Fibroblast of pulmonary artery (primary cell): ENCODE measurements at regions not wholly inside any gene's neighbourhood (a gene's known extent, or its start where the extent isn't known, plus 50 kb on each side); places are given as distances from the start of the nearest gene placed in this dataset.
"Not testable (repeated sequence)": the region's sequence is repeated elsewhere in the genome, so short reads cannot be mapped to it uniquely, and the experiment has no call there.

Source experiments
- DNase-seq: peaks from one replicate; pipeline ENCODE4 v3.0.0-alpha.2; 2010; ENCODE audit warnings: low read depth
- H3K4me3 ChIP-seq: replicated peaks from 2 replicates; pipeline ENCODE4 v1.5.1; 2011; ENCODE audit warnings: low read depth, mild to moderate bottlenecking, control low read depth, low read length, moderate library complexity
- TF ChIP-seq, protein P1 (sequence below): IDR thresholded peaks from 2 replicates; pipeline ENCODE4 v1.5.1; 2011; ENCODE audit warnings: mild to moderate bottlenecking, control low read depth, low read length, inconsistent platforms; ENCODE audit errors: missing control alignments

GRCh38 chr10:53379956-53380355 lies 607.4 kb upstream of the MBL2 start:
- no peak overlapping the region for H3K4me3 ChIP-seq
- TF ChIP-seq, protein P1, sequence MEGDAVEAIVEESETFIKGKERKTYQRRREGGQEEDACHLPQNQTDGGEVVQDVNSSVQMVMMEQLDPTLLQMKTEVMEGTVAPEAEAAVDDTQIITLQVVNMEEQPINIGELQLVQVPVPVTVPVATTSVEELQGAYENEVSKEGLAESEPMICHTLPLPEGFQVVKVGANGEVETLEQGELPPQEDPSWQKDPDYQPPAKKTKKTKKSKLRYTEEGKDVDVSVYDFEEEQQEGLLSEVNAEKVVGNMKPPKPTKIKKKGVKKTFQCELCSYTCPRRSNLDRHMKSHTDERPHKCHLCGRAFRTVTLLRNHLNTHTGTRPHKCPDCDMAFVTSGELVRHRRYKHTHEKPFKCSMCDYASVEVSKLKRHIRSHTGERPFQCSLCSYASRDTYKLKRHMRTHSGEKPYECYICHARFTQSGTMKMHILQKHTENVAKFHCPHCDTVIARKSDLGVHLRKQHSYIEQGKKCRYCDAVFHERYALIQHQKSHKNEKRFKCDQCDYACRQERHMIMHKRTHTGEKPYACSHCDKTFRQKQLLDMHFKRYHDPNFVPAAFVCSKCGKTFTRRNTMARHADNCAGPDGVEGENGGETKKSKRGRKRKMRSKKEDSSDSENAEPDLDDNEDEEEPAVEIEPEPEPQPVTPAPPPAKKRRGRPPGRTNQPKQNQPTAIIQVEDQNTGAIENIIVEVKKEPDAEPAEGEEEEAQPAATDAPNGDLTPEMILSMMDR: no peak
- DNase-seq: no peak

GRCh38 chr10:53370347-53370746 lies 597.8 kb upstream of the MBL2 start:
- no peak for DNase-seq
- no peak overlapping the region for H3K4me3 ChIP-seq
- TF ChIP-seq, protein P1: no peak

DNA sequence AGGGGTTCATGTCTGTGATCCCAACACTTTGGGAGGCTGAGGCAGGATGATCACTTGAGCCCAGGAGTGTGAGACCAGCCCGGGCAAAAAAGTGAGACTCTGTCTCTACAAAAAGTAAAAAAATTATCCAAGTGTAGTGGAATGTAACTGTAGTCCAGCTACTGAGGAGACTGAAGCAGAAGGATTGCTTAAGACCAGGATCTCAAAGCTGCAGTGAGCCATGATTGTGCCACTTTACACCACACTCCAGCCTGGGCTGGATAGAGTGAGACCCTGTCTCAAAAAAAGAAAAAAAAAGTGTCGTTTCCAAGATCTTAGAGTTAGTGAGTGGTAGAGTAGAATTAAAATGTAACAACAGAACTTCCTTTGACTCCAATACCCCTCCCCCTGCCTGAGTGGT lies 589.4 kb upstream of the MBL2 start:
- no peak for DNase-seq
- TF ChIP-seq, protein P1: no peak
- H3K4me3 ChIP-seq: no peak overlapping the region

DNA sequence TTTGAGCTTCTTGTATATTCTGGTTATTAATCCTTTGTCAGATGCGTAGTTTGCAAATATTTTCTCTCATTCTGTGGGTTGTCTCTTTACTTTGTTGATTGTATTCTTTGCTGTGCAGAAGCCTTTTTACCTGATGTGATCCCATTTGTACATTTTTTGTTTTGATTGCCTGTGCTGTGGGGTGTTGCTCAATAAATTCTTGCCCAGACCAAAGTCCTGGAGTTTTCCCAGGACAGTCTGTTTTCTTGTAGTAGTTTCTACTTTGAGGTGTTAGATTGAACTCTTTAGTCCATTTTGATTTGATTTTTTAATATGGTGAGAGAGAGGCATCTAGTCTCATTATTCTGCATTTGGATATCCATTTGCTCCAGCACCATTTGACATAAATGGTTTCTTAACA lies 588.7 kb upstream of the MBL2 start:
- H3K4me3 ChIP-seq: no peak overlapping the region
- no peak for DNase-seq

GRCh38 chr10:53358978-53359377 lies 586.4 kb upstream of the MBL2 start:
- H3K4me3 ChIP-seq, DNase-seq: not testable (repeated sequence)

More for the DNA sequence above, 588.7 kb upstream of the MBL2 start:
- TF ChIP-seq, protein P1: no peak

DNA sequence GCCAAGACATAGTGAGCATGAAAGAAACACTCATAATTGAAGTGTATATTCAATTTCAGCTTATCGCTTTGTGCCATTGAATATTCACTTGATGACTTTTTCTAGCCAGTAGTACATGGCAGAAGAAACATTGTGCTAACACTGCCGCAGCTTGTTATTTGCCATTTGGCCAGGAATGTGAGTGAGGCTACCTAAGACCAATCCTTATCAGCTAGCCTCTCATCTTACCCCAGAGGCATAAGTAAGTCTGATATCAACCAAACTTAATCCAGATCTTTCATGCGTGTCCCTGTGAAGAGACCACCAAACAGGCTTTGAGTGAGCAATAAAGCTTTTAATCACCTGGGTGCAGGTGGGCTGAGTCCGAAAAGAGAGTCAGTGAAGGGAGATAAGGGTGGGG lies 586.0 kb upstream of the MBL2 start:
- H3K4me3 ChIP-seq: no peak overlapping the region
- no peak for DNase-seq
- TF ChIP-seq, protein P1: no peak

DNA sequence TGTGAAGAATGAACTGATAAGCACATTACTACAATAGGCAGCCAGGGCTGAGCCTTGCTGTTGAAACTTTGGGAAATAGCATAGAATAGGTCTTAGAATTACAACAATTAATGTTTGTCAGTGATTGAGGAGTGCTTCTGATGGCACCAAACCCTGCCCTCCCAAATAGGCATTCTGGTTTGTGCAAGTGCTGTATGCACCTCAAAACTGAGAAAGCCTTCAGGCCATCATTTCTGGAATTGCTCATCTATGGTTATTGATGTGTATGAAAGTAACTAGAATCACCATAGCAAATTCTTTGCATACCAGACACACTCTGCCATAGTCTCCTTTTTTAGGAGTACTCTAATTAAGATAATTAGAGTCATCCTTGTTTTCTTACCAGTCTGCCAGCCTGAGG lies 585.0 kb upstream of the MBL2 start:
- no peak for DNase-seq
- TF ChIP-seq, protein P1: no peak
- no peak overlapping the region for H3K4me3 ChIP-seq
